Endothelial cell of umbilical vein (primary cell): ENCODE measurements at regions not wholly inside any gene's neighbourhood (a gene's known extent, or its start where the extent isn't known, plus 50 kb on each side); places are given as distances from the start of the nearest gene placed in this dataset.

ENCODE experiments used
- BruUV-seq: library from RNA; stranded (reverse); fragments of 400-500 nt; replicated peaks from 2 replicates; lab custom pipeline; 2021; lab: Mats Ljungman, UMichigan
- CTCF ChIA-PET: fragments of 300-600, 350-600 bp; sonication (Branson Sonifier 250); formaldehyde crosslinking; loops from one replicate; lab custom pipeline; 2021; ENCODE audit warnings: antibody characterized with exemption, inconsistent platforms; lab: Charles Lee
- POLR2A ChIA-PET: fragments of 300-600, 350-600 bp; sonication (Branson Sonifier 250); formaldehyde crosslinking; loops from one replicate; lab custom pipeline; 2021; ENCODE audit warnings: antibody characterized with exemption, inconsistent platforms; lab: Charles Lee
- DNase-seq: peaks from one replicate; pipeline ENCODE4 v3.0.0-alpha.2; 2011; ENCODE audit warnings: low read depth, low spot score
- FAIRE-seq: peaks from 2 replicates; lab custom pipeline; 2011; peaks lifted over from hg19 to GRCh38; lab: Jason Lieb, UNC
- H2AFZ ChIP-seq: 2 replicates; pipeline ENCODE4 v1.6.0; 2012; ENCODE audit warnings: low read depth, low read length, control low read depth, inconsistent platforms
- H3K27ac ChIP-seq: 2 replicates; pipeline ENCODE4 v1.5.1; 2011; ENCODE audit warnings: low read depth, mild to moderate bottlenecking, control low read depth, low read length, moderate library complexity; ENCODE audit not compliant: insufficient read depth
- H3K27me3 ChIP-seq, 2 experiments: 2 replicates each; pipeline versions ENCODE4 v1.6.0 to v1.6.1; 2011; ENCODE audit warnings: low read length in 2 of 2, mixed read lengths in 1 of 2; ENCODE audit not compliant: control insufficient read depth in 2 of 2, insufficient read depth in 2 of 2
- H3K36me3 ChIP-seq, 2 experiments: 2 replicates in 1 of 2; 3 replicates in 1 of 2; pipeline ENCODE4 v1.5.1; 2011; ENCODE audit warnings: low read length in 2 of 2, mild to moderate bottlenecking in 1 of 2, moderate library complexity in 1 of 2; ENCODE audit not compliant: control insufficient read depth in 2 of 2, insufficient read depth in 2 of 2; ENCODE audit errors: extremely low read depth in 1 of 2
- H3K4me1 ChIP-seq: 3 replicates; pipeline ENCODE4 v1.5.1; 2011; ENCODE audit warnings: mild to moderate bottlenecking, low read length; ENCODE audit not compliant: control insufficient read depth, insufficient read depth; ENCODE audit errors: extremely low read depth
- H3K4me2 ChIP-seq: 2 replicates; pipeline ENCODE4 v1.6.1; 2011; ENCODE audit warnings: low read length, control low read depth, mixed read lengths; ENCODE audit not compliant: insufficient read depth
- H3K4me3 ChIP-seq, 3 experiments: fragments of 200-600 bp in 1 of 3; sonication (generic), shearing (Covaris generic) in 1 of 3; replicated peaks in 1 of 3; 2 replicates each; pipeline ENCODE4 v1.5.1; 2011 to 2016; ENCODE audit warnings: control low read depth in 3 of 3, low read length in 3 of 3, mild to moderate bottlenecking in 2 of 3, inconsistent platforms in 1 of 3, low read depth in 1 of 3, moderate library complexity in 1 of 3; ENCODE audit not compliant: insufficient read depth in 1 of 3
- H3K79me2 ChIP-seq: 2 replicates; pipeline ENCODE4 v1.6.0; 2012; ENCODE audit warnings: low read length, inconsistent platforms; ENCODE audit not compliant: control insufficient read depth, insufficient read depth
- H3K9ac ChIP-seq: replicated peaks from 2 replicates; pipeline ENCODE3; 2011; ENCODE audit warnings: low read length, control low read depth; ENCODE audit not compliant: insufficient read depth; ENCODE audit errors: extremely low read depth
- H3K9me1 ChIP-seq: replicated peaks from 3 replicates; pipeline ENCODE4 v1.6.0; 2011; ENCODE audit warnings: mild to moderate bottlenecking, low read length; ENCODE audit not compliant: control insufficient read depth, insufficient read depth; ENCODE audit errors: extremely low read depth
- H3K9me3 ChIP-seq: replicated peaks from 2 replicates; pipeline ENCODE4 v1.5.1; 2012; ENCODE audit warnings: low read length, inconsistent platforms; ENCODE audit not compliant: control insufficient read depth, insufficient read depth
- H4K20me1 ChIP-seq: replicated peaks from 2 replicates; pipeline ENCODE3; 2011; ENCODE audit warnings: mild to moderate bottlenecking, low read length; ENCODE audit not compliant: control insufficient read depth, insufficient read depth; ENCODE audit errors: extremely low read depth
- EZH2 ChIP-seq: IDR thresholded peaks from 2 replicates; pipeline ENCODE4 v1.6.1; 2012; ENCODE audit warnings: borderline replicate concordance, low read depth, mild to moderate bottlenecking, moderate library complexity, low read length, inconsistent platforms; ENCODE audit not compliant: severe bottlenecking
- FOS ChIP-seq: IDR thresholded peaks from 2 replicates; pipeline ENCODE4 v1.6.1; 2011; ENCODE audit warnings: mild to moderate bottlenecking, low read length, moderate library complexity, borderline replicate concordance; ENCODE audit not compliant: insufficient read depth
- GATA2 ChIP-seq: IDR thresholded peaks from 2 replicates; pipeline ENCODE4 v1.7.0; 2011; ENCODE audit warnings: low read depth, mild to moderate bottlenecking, moderate library complexity, mixed read lengths, low read length; ENCODE audit not compliant: insufficient read length, insufficient read depth
- JUN ChIP-seq: IDR thresholded peaks from 2 replicates; pipeline ENCODE4 v1.6.1; 2011; ENCODE audit warnings: borderline replicate concordance, low read depth; ENCODE audit not compliant: insufficient read length, insufficient read depth
- MYC ChIP-seq: IDR thresholded peaks from one replicate; pipeline ENCODE4 v1.6.1; 2011; ENCODE audit warnings: mild to moderate bottlenecking, low read depth, low read length
- POLR2A ChIP-seq: IDR thresholded peaks from 2 replicates; pipeline ENCODE4 v1.6.1; 2012; ENCODE audit warnings: low read depth, mild to moderate bottlenecking, control low read depth, low read length
- POLR2AphosphoS5 ChIP-seq: IDR thresholded peaks from 2 replicates; pipeline ENCODE4 v1.6.1; 2012; ENCODE audit warnings: low read depth, mild to moderate bottlenecking, control low read depth, low read length, moderate library complexity; ENCODE audit not compliant: insufficient read depth
- dilution Hi-C: fragments of 300-500 bp; cut with MboI; formaldehyde crosslinking; loops from one replicate; pipeline ENCODE4 v1.15.0; 2019; ENCODE audit warnings: low sequenced_read_pairs; ENCODE audit not compliant: extremely low pct_ligation_motif_present
- intact Hi-C: fragments of 100-400 bp; cut with micrococcal nuclease; formaldehyde crosslinking; loops from one replicate; pipeline ENCODE4 v1.10.0; 2022
- TF ChIP-seq, protein P1 (sequence below): IDR thresholded peaks from 2 replicates; pipeline ENCODE4 v1.6.1; 2011; ENCODE audit not compliant: insufficient read depth, insufficient read length
- TF ChIP-seq, protein P2 (sequence below), 2 donors: IDR thresholded peaks; 1 replicate in 1 of 2; 2 replicates in 1 of 2; pipeline ENCODE4 v1.5.1; 2011; ENCODE audit warnings: low read length in 2 of 2, mild to moderate bottlenecking in 2 of 2, moderate library complexity in 2 of 2, control low read depth in 1 of 2, inconsistent platforms in 1 of 2, low read depth in 1 of 2; ENCODE audit not compliant: insufficient read depth in 1 of 2; ENCODE audit errors: extremely low read depth in 1 of 2

DNA sequence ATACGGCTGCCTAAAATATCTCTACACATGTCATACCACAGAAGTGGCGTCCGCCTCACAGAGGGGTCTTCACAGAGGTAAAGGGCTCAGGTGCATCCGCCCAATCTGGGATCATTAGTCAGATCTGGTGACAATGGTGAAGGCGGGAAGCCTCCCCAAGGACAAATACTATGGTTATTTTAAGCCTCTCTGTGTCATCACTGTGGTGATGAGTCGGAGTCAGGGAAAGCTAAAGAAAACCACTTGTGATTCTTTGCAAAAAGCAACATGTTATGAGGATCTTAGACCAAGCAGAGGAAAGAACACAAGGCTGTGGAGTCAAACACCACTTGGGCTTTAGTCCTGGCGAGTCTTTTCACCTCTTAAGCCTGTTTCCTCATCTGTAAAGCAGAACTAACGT, 190.4 kb downstream of the DRD1 start:
- no TSS peak for BruUV-seq
- Histone ChIP-seq H3K4me1 (no peaks in the 10 kb centered on the region), H2AFZ (no peak overlapping the region), H3K9me3 (peaks cover 3% of the 10 kb centered on the region), H3K9me1 (no peaks in the 10 kb centered on the region), H4K20me1 (no peaks in the 10 kb centered on the region), H3K27ac (no peak overlapping the region), H3K79me2 (no peaks in the 10 kb centered on the region), H3K36me3 (no peaks in the 10 kb centered on the region), H3K27me3 (no peaks in the 10 kb centered on the region), H3K4me2 (no peak overlapping the region), H3K9ac (no peak overlapping the region), H3K4me3 (no peak overlapping the region)
- FAIRE-seq = no peak
- dilution Hi-C loops (no loop called here), intact Hi-C loops (no loop called here)
- CTCF ChIA-PET = no interaction called here
- DNase-seq = no peak
- TF ChIP-seq, protein P1, sequence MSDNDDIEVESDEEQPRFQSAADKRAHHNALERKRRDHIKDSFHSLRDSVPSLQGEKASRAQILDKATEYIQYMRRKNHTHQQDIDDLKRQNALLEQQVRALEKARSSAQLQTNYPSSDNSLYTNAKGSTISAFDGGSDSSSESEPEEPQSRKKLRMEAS = no peak
- TF ChIP-seq GATA2 = no peak
- no peak for TF ChIP-seq POLR2A
- no peak for TF ChIP-seq MYC
- no peak for TF ChIP-seq EZH2
- TF ChIP-seq JUN = no peak
- TF ChIP-seq, protein P2, sequence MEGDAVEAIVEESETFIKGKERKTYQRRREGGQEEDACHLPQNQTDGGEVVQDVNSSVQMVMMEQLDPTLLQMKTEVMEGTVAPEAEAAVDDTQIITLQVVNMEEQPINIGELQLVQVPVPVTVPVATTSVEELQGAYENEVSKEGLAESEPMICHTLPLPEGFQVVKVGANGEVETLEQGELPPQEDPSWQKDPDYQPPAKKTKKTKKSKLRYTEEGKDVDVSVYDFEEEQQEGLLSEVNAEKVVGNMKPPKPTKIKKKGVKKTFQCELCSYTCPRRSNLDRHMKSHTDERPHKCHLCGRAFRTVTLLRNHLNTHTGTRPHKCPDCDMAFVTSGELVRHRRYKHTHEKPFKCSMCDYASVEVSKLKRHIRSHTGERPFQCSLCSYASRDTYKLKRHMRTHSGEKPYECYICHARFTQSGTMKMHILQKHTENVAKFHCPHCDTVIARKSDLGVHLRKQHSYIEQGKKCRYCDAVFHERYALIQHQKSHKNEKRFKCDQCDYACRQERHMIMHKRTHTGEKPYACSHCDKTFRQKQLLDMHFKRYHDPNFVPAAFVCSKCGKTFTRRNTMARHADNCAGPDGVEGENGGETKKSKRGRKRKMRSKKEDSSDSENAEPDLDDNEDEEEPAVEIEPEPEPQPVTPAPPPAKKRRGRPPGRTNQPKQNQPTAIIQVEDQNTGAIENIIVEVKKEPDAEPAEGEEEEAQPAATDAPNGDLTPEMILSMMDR (IDR thresholded peaks at IDR 0.05; ENCODE audit: extremely low read depth in 1 of 2, insufficient read depth in 1 of 2, low read depth in 1 of 2, low read length in 2 of 2) = no peak
- no peak for TF ChIP-seq POLR2AphosphoS5
- TF ChIP-seq FOS = no peak
- POLR2A ChIA-PET = no interaction called here
